Anterior cingulate cortex (tissue), 58 donors: ENCODE measurements at regions not wholly inside any gene's neighbourhood (a gene's known extent, or its start where the extent isn't known, plus 50 kb on each side); places are given as distances from the start of the nearest gene placed in this dataset.
A peak's percentile ranks its signal among the peaks of the same experiment; 100 is the strongest.

Source experiments
- DNase-seq, 58 donors: peaks; one replicate each; lab custom pipeline; 2025; lab: John Stamatoyannopoulos, UW

- no peak for DNase-seq
Observed at GRCh38 chr3:94935738-94936580, 873.1 kb downstream of the NSUN3 start.

GRCh38 chr3:94937980-94938379 lies 875.1 kb downstream of the NSUN3 start:
- peak in 2 of 58 donors; percentile 1 to 2 for DNase-seq

GRCh38 chr3:94946683-94947082 lies 883.8 kb downstream of the NSUN3 start:
- DNase-seq, result no peak

- no peak for DNase-seq
Observed at GRCh38 chr3:94961423-94962100, 898.7 kb downstream of the NSUN3 start.

- DNase-seq, result no peak
Observed at GRCh38 chr3:94965867-94966475, 903.1 kb downstream of the NSUN3 start.

GRCh38 chr3:94967196-94967595 lies 904.3 kb downstream of the NSUN3 start:
- DNase-seq, result no peak

- no peak for DNase-seq
Observed at GRCh38 chr3:94968519-94968918, 905.7 kb downstream of the NSUN3 start.

GRCh38 chr3:94972066-94972465 lies 909.2 kb downstream of the NSUN3 start:
- DNase-seq, result no peak

- DNase-seq, result no peak
Observed at GRCh38 chr3:94978084-94978483, 915.2 kb downstream of the NSUN3 start.

- DNase-seq, result no peak
Observed at GRCh38 chr3:94985778-94986177, 922.9 kb downstream of the NSUN3 start.

GRCh38 chr3:94990952-94991705 lies 928.3 kb downstream of the NSUN3 start:
- no peak for DNase-seq

- no peak for DNase-seq
Observed at GRCh38 chr3:94996743-94997142, 933.9 kb downstream of the NSUN3 start.

- DNase-seq, result no peak
Observed at GRCh38 chr3:95002438-95003046, 939.7 kb downstream of the NSUN3 start.

GRCh38 chr3:95028688-95029087 lies 965.8 kb downstream of the NSUN3 start:
- no peak for DNase-seq

GRCh38 chr3:95029644-95030043 lies 966.8 kb downstream of the NSUN3 start:
- no peak for DNase-seq

GRCh38 chr3:95036526-95037021 lies 973.7 kb downstream of the NSUN3 start:
- no peak for DNase-seq

GRCh38 chr3:95037097-95037496 lies 974.2 kb downstream of the NSUN3 start:
- DNase-seq, result no peak

- DNase-seq, result no peak
Observed at GRCh38 chr3:95037927-95038326, 975.1 kb downstream of the NSUN3 start.

- no peak for DNase-seq
Observed at GRCh38 chr3:95044101-95044500, 981.2 kb downstream of the NSUN3 start.

- DNase-seq, result no peak
Observed at GRCh38 chr3:95048564-95048963, 985.7 kb downstream of the NSUN3 start.
